ENCODE measurements at regions not wholly inside any gene's neighbourhood (a gene's known extent, or its start where the extent isn't known, plus 50 kb on each side); places are given as distances from the start of the nearest gene placed in this dataset.

DNA sequence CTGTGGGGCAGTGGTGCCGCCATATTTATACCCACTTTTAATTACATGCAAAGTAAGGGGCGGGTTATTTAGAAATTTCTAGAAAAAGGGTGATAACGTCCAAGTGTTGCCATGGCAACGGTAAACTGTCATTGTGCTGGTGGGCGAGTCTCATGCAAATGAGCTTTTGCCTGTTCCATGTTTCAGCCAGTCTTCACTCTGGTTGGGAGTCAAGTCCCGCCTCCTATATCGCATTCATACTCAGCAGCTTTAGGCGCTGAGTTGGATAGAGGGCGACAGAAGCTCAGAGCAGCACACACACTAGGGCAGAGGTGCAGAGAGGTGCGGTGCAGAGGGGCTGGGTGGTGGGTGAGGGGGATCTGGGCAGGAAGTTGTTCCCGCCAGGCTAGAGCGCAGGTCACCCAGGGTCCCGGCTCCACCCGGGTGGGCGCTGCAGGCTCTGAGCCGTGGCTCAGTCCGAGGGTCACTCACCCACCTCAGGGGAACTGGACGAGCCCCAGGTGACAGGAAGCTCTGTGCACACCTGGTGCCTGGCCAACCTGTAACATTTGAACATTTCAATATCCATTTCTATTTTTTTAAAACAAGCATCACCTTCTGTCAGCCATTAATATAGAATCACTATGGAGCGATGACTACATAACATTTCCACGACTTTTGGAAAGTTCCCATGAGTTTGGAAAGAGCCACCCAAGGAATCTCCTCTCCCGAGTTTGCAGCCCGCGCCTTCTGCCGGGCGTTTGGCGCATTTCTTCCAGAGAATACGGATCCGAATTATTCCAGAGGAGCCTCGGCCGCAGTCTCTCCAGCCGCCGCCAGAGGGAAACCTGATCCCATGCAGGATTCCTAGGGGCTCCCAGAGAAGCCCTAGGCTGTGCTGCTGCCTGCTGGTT is 89.1 kb upstream of the PHACTR3 start (continued):
- TF ChIP-seq, protein P1, sequence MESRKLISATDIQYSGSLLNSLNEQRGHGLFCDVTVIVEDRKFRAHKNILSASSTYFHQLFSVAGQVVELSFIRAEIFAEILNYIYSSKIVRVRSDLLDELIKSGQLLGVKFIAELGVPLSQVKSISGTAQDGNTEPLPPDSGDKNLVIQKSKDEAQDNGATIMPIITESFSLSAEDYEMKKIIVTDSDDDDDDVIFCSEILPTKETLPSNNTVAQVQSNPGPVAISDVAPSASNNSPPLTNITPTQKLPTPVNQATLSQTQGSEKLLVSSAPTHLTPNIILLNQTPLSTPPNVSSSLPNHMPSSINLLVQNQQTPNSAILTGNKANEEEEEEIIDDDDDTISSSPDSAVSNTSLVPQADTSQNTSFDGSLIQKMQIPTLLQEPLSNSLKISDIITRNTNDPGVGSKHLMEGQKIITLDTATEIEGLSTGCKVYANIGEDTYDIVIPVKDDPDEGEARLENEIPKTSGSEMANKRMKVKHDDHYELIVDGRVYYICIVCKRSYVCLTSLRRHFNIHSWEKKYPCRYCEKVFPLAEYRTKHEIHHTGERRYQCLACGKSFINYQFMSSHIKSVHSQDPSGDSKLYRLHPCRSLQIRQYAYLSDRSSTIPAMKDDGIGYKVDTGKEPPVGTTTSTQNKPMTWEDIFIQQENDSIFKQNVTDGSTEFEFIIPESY (IDR thresholded peaks at IDR 0.05; ENCODE audit: borderline replicate concordance, low read depth) = no peak
- no peak for TF ChIP-seq MXI1 (IDR thresholded peaks at IDR 0.05; ENCODE audit: low read depth, low read length)
- TF ChIP-seq REST (IDR thresholded peaks at IDR 0.05; ENCODE audit: low read depth, low read length) = no peak
- no peak for TF ChIP-seq POLR2AphosphoS5 (IDR thresholded peaks at IDR 0.05; ENCODE audit: low read depth, low read length)
- TF ChIP-seq TEAD4 (IDR thresholded peaks at IDR 0.05; ENCODE audit: borderline replicate concordance, insufficient read depth) = no peak
- no peak for TF ChIP-seq GABPA (IDR thresholded peaks at IDR 0.05; ENCODE audit: low read depth)
- TF ChIP-seq RXRA (IDR thresholded peaks at IDR 0.05; ENCODE audit: borderline replicate concordance, low read depth) = no peak
- TF ChIP-seq GATA2 (CRISPR knock-in tag; IDR thresholded peaks at IDR 0.05) = no peak
- TF ChIP-seq FOSL2 (IDR thresholded peaks at IDR 0.05; ENCODE audit: borderline replicate concordance, low read depth) = no peak
- TF ChIP-seq PBX3 (IDR thresholded peaks at IDR 0.05) = no peak
- peak; percentile 35 for TF ChIP-seq CHD2 (IDR thresholded peaks at IDR 0.05; ENCODE audit: low read length, partially characterized antibody)

DNA sequence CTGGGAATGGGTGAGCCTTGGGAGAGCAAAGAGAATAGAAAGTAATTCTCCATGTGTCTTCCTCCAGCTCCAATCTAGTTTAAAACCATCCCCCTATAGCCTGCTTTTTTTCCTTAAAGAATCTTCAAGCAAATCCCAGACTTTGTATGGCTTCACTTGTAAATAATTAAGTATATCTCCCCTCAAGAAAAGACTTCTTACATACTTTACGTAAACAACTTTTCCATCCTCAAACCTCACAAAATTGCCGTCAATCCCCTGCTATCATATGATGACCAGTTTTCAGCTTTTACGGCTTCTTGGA is 88.5 kb upstream of the PHACTR3 start:
- ChIA-PET POLR2A (no interaction called here), CTCF (interaction anchor here (0.5 to 8.7 kb wide), 11 partner anchors 9 to 864 kb away, joined by 3 to 155 read pairs (median 3); no protein-coding TSS in a partner anchor)
- Histone ChIP-seq H3K4me1 (ENCODE audit: control insufficient read depth in 1 of 2, insufficient read depth in 2 of 2, low read depth in 1 of 2, low read length in 1 of 2) (peaks cover 0 to 11% of the 10 kb centered on the region in 2 experiments; a peak in 1 of 4 replicates), H3K4me3 (ENCODE audit: low read depth in 2 of 2, low read length in 1 of 2) (no peak overlapping the region; a peak in 1 of 4 replicates), H4K20me1 (ENCODE audit: insufficient read depth) (no peaks in the 10 kb centered on the region), H3K27ac (ENCODE audit: low read depth in 2 of 2, low read length in 1 of 2) (no peak overlapping the region), H3K36me3 (replicated peaks in 1 of 2; ENCODE audit: control insufficient read depth in 1 of 2, insufficient read depth in 2 of 2, low read length in 1 of 2) (no peaks in the 10 kb centered on the region), H3K79me2 (ENCODE audit: insufficient read depth) (no peaks in the 10 kb centered on the region), H3K4me2 (no peak overlapping the region), H3K9me2 (no peaks in the 10 kb centered on the region), H3K9ac (no peak overlapping the region), H3K27me3 (ENCODE audit: insufficient read depth) (no peaks in the 10 kb centered on the region), H3F3A (replicated peaks; ENCODE audit: insufficient read depth) (no peaks in the 10 kb centered on the region), H2AFZ (ENCODE audit: low read depth) (no peak overlapping the region), H3K9me3 (no peaks in the 10 kb centered on the region)
- WGBS (ENCODE audit: low lambda C conversion rate) = 60% methylated on average over 3 of the region's 3 CpGs
- DNase-seq = no peak
- TF ChIP-seq FOXM1 (IDR thresholded peaks at IDR 0.05; ENCODE audit: low read depth) (no peak), MEF2A (IDR thresholded peaks at IDR 0.05; ENCODE audit: borderline replicate concordance, low read depth) (no peak), CHD2 (IDR thresholded peaks at IDR 0.05; ENCODE audit: low read length, partially characterized antibody) (no peak), RXRA (IDR thresholded peaks at IDR 0.05; ENCODE audit: borderline replicate concordance, low read depth) (no peak), GATA2 (CRISPR knock-in tag; IDR thresholded peaks at IDR 0.05) (no peak), TCF12 (IDR thresholded peaks at IDR 0.05) (no peak), YY1 (IDR thresholded peaks at IDR 0.05; ENCODE audit: low read depth) (no peak), RFX5 (IDR thresholded peaks at IDR 0.05; ENCODE audit: low read length) (no peak), TEAD4 (IDR thresholded peaks at IDR 0.05; ENCODE audit: borderline replicate concordance, insufficient read depth) (no peak), SIN3A (IDR thresholded peaks at IDR 0.05; ENCODE audit: borderline replicate concordance, low read depth, low read length) (no peak)
